ENCODE measurements at regions not wholly inside any gene's neighbourhood (a gene's known extent, or its start where the extent isn't known, plus 50 kb on each side); places are given as distances from the start of the nearest gene placed in this dataset.
"Not testable (repeated sequence)": the region's sequence is repeated elsewhere in the genome, so short reads cannot be mapped to it uniquely, and the experiment has no call there.

GRCh38 chr21:21971384-21971783, 973.2 kb downstream of the NCAM2 start:
- no peak for DNase-seq (ENCODE audit: low spot score)
- no peak overlapping the region for H3K27ac ChIP-seq
- H3K4me3 ChIP-seq, result no peak overlapping the region
- TF ChIP-seq, protein P1, sequence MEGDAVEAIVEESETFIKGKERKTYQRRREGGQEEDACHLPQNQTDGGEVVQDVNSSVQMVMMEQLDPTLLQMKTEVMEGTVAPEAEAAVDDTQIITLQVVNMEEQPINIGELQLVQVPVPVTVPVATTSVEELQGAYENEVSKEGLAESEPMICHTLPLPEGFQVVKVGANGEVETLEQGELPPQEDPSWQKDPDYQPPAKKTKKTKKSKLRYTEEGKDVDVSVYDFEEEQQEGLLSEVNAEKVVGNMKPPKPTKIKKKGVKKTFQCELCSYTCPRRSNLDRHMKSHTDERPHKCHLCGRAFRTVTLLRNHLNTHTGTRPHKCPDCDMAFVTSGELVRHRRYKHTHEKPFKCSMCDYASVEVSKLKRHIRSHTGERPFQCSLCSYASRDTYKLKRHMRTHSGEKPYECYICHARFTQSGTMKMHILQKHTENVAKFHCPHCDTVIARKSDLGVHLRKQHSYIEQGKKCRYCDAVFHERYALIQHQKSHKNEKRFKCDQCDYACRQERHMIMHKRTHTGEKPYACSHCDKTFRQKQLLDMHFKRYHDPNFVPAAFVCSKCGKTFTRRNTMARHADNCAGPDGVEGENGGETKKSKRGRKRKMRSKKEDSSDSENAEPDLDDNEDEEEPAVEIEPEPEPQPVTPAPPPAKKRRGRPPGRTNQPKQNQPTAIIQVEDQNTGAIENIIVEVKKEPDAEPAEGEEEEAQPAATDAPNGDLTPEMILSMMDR (IDR thresholded peaks at IDR 0.05), result no peak

- TF ChIP-seq, protein P1 (IDR thresholded peaks at IDR 0.05), result no peak
- Histone ChIP-seq H3K27ac (no peak overlapping the region), H3K4me3 (no peak overlapping the region)
- DNase-seq (ENCODE audit: low spot score), result no peak
These were observed 975.6 kb downstream of the NCAM2 start for GRCh38 chr21:21973806-21974205.

DNA sequence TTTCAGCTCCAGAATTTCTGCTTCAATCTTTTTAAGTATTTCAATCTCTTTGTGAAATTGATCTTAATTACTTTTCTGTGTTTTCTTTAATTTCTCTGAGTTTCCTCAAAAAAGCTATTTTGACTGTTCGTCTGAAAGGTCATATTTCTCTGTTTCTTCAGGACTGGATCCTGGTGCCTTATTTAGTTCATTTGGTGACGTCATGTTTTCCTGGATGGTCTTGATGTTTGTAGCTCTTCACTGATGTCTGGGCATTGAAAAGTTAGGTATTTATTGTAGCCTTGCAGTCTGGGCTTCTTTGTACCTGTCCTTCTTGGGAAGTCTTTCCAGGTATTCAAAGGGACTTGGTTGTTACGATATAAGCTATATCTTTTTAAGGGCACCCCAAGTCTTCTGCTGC, 998.7 kb downstream of the NCAM2 start:
- Histone ChIP-seq H3K4me3 (no peak overlapping the region), H3K27ac (no peak overlapping the region)
- TF ChIP-seq, protein P1 (IDR thresholded peaks at IDR 0.05), result no peak
- no peak for DNase-seq (ENCODE audit: low spot score)

- Histone ChIP-seq H3K4me3 (no peak overlapping the region), H3K27ac (no peak overlapping the region)
- no peak for DNase-seq (ENCODE audit: low spot score)
- TF ChIP-seq, protein P1 (IDR thresholded peaks at IDR 0.05), result no peak
These were observed 999.5 kb downstream of the NCAM2 start for GRCh38 chr21:21997390-21998333.

DNA sequence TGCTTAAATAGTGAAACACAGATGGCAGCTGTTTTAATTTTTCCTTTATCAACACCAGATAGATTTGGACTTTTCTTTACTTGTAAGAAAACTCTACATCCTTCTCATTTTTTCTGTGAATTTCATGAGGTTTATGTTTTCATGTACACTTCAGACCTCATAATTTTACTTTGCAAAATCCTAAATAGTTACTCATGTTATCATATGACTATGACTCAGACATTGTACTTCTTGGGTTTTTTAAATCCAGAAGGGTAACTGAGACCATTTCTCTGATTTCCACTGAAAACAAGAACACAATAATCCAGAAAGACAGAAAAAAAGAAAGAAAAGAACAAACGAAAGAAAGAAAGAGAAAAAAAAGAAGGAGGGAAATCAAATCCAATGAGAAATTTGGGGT, 1021.6 kb downstream of the NCAM2 start:
- no peak overlapping the region for H3K4me3 ChIP-seq
- DNase-seq (ENCODE audit: low spot score), result no peak
- TF ChIP-seq, protein P1 (IDR thresholded peaks at IDR 0.05), result no peak
- no peak overlapping the region for H3K27ac ChIP-seq

GRCh38 chr21:22020221-22020620, 1022.0 kb downstream of the NCAM2 start:
- TF ChIP-seq, protein P1 (IDR thresholded peaks at IDR 0.05), result no peak
- Histone ChIP-seq H3K27ac (no peak overlapping the region), H3K4me3 (no peak overlapping the region)
- no peak for DNase-seq (ENCODE audit: low spot score)

DNA sequence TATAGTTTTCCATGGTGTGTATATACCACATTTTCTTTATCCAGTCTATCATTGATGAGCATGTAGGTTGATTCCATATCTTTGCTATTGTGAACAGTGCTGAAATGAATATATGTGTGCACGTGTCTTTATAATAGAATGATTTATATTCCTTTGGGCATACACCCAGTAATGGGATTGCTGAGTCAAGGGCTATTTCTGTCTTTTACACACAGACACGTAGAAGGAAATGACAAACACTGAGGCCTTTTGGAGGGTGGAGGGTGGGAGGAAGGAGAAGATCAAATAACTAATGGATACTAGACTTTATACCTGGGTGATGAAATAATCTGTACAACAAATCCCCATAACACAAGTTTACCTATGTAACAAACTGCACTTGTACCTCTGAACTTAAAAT, 1025.7 kb downstream of the NCAM2 start:
- H3K27ac ChIP-seq; DNase-seq (ENCODE audit: low spot score); H3K4me3 ChIP-seq: not testable (repeated sequence)

Data from coronary artery (tissue), 2 donors.